ENCODE measurements at regions not wholly inside any gene's neighbourhood (a gene's known extent, or its start where the extent isn't known, plus 50 kb on each side); places are given as distances from the start of the nearest gene placed in this dataset.

- Histone ChIP-seq H3K4me2 (ENCODE audit: insufficient read depth, low read length) (no peak overlapping the region), H3K27me3 (ENCODE audit: insufficient read depth, low read length, poor library complexity) (no peaks in the 10 kb centered on the region), H3K36me3 (ENCODE audit: insufficient read depth, low read length) (no peaks in the 10 kb centered on the region), H4K20me1 (ENCODE audit: insufficient read depth, low read length) (no peaks in the 10 kb centered on the region), H3K9me3 (ENCODE audit: insufficient read depth, low read length, severe bottlenecking) (peaks cover 10% of the 10 kb centered on the region), H3K4me1 (ENCODE audit: insufficient read depth, low read length) (no peaks in the 10 kb centered on the region), H3K79me2 (ENCODE audit: insufficient read depth, low read length) (no peaks in the 10 kb centered on the region), H3K9ac (ENCODE audit: low read depth, low read length) (no peak overlapping the region), H3K27ac (ENCODE audit: low read length) (no peak overlapping the region), H3K4me3 (ENCODE audit: low read depth in 1 of 2, low read length in 2 of 2) (no peak overlapping the region), H2AFZ (ENCODE audit: low read depth, low read length) (no peak overlapping the region)
- TF ChIP-seq, protein P1, sequence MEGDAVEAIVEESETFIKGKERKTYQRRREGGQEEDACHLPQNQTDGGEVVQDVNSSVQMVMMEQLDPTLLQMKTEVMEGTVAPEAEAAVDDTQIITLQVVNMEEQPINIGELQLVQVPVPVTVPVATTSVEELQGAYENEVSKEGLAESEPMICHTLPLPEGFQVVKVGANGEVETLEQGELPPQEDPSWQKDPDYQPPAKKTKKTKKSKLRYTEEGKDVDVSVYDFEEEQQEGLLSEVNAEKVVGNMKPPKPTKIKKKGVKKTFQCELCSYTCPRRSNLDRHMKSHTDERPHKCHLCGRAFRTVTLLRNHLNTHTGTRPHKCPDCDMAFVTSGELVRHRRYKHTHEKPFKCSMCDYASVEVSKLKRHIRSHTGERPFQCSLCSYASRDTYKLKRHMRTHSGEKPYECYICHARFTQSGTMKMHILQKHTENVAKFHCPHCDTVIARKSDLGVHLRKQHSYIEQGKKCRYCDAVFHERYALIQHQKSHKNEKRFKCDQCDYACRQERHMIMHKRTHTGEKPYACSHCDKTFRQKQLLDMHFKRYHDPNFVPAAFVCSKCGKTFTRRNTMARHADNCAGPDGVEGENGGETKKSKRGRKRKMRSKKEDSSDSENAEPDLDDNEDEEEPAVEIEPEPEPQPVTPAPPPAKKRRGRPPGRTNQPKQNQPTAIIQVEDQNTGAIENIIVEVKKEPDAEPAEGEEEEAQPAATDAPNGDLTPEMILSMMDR (IDR thresholded peaks at IDR 0.05; ENCODE audit: borderline replicate concordance, extremely low read depth, low read length, poor library complexity, severe bottlenecking): no peak
- no peak for TF ChIP-seq EZH2 (IDR thresholded peaks at IDR 0.05; ENCODE audit: borderline replicate concordance, low read depth, low read length, severe bottlenecking)
- DNase-seq (no peak), ATAC-seq (ENCODE audit: insufficient read depth, low read depth) (no peak)
These were observed 53.3 kb upstream of the CADM2 start for GRCh38 chr3:84905556-84905920.

- no peaks in the 10 kb centered on the region for H4K20me1 ChIP-seq (ENCODE audit: insufficient read depth, low read length)
- H2AFZ ChIP-seq (ENCODE audit: low read depth, low read length): no peak overlapping the region
- H3K4me1 ChIP-seq (ENCODE audit: insufficient read depth, low read length): no peaks in the 10 kb centered on the region
- no peak overlapping the region for H3K4me3 ChIP-seq (ENCODE audit: low read depth in 1 of 2, low read length in 2 of 2)
- H3K4me2 ChIP-seq (ENCODE audit: insufficient read depth, low read length): no peak overlapping the region
- H3K27me3 ChIP-seq (ENCODE audit: insufficient read depth, low read length, poor library complexity): no peaks in the 10 kb centered on the region
- H3K9me3 ChIP-seq (ENCODE audit: insufficient read depth, low read length, severe bottlenecking): peaks cover 10% of the 10 kb centered on the region
- no peak overlapping the region for H3K27ac ChIP-seq (ENCODE audit: low read length)
- no peaks in the 10 kb centered on the region for H3K79me2 ChIP-seq (ENCODE audit: insufficient read depth, low read length)
- no peak overlapping the region for H3K9ac ChIP-seq (ENCODE audit: low read depth, low read length)
- H3K36me3 ChIP-seq (ENCODE audit: insufficient read depth, low read length): no peaks in the 10 kb centered on the region
- no peak for DNase-seq
- ATAC-seq (ENCODE audit: insufficient read depth, low read depth): no peak
- TF ChIP-seq EZH2 (IDR thresholded peaks at IDR 0.05; ENCODE audit: borderline replicate concordance, low read depth, low read length, severe bottlenecking): no peak
- TF ChIP-seq, protein P1 (IDR thresholded peaks at IDR 0.05; ENCODE audit: borderline replicate concordance, extremely low read depth, low read length, poor library complexity, severe bottlenecking): no peak
These were observed 52.7 kb upstream of the CADM2 start for GRCh38 chr3:84906065-84906464.
